Mesenchymal stem cell (in vitro differentiated cells and primary cell): ENCODE measurements at regions not wholly inside any gene's neighbourhood (a gene's known extent, or its start where the extent isn't known, plus 50 kb on each side); places are given as distances from the start of the nearest gene placed in this dataset.

Experiments
- DNase-seq: peaks from one replicate; pipeline ENCODE4 v3.0.0-alpha.2; 2013
- H2AFZ ChIP-seq: one replicate; pipeline ENCODE4 v1.6.1; 2013; ENCODE audit warnings: low read depth, mild to moderate bottlenecking, control low read depth, inconsistent platforms, low read length, moderate library complexity
- H2AK5ac ChIP-seq: 2 replicates; pipeline ENCODE4 v1.6.1; 2013; ENCODE audit warnings: low read length, moderate library complexity, mild to moderate bottlenecking, inconsistent platforms; ENCODE audit not compliant: severe bottlenecking
- H2BK120ac ChIP-seq: one replicate; pipeline ENCODE4 v1.6.1; 2013; ENCODE audit warnings: low read depth, mild to moderate bottlenecking, inconsistent platforms, low read length, moderate library complexity
- H2BK12ac ChIP-seq, 2 experiments: one replicate each; pipeline ENCODE4 v1.6.1; 2013; ENCODE audit warnings: inconsistent platforms in 2 of 2, low read length in 2 of 2, mild to moderate bottlenecking in 2 of 2, moderate library complexity in 2 of 2, control low read depth in 1 of 2
- H2BK15ac ChIP-seq: one replicate; pipeline ENCODE4 v1.6.1; 2013; ENCODE audit warnings: mild to moderate bottlenecking, low read depth, inconsistent platforms; ENCODE audit not compliant: poor library complexity, severe bottlenecking
- H2BK5ac ChIP-seq: 2 replicates; pipeline ENCODE4 v1.6.1; 2013; ENCODE audit warnings: low read depth, mild to moderate bottlenecking, low read length, control low read depth, inconsistent platforms; ENCODE audit not compliant: poor library complexity, severe bottlenecking
- H3K14ac ChIP-seq, 2 experiments: one replicate each; pipeline ENCODE4 v1.6.1; 2013; ENCODE audit warnings: inconsistent platforms in 2 of 2, low read length in 2 of 2, control low read depth in 1 of 2, mild to moderate bottlenecking in 1 of 2, moderate library complexity in 1 of 2
- H3K18ac ChIP-seq, 2 experiments: one replicate each; pipeline ENCODE4 v1.6.1; 2013; ENCODE audit warnings: inconsistent platforms in 2 of 2, low read length in 2 of 2, control low read depth in 1 of 2, low read depth in 1 of 2, mild to moderate bottlenecking in 1 of 2
- H3K23ac ChIP-seq, 2 experiments: one replicate each; pipeline ENCODE4 v1.6.1; 2013; ENCODE audit warnings: inconsistent platforms in 2 of 2, low read length in 2 of 2, mild to moderate bottlenecking in 2 of 2, moderate library complexity in 2 of 2, control low read depth in 1 of 2
- H3K27ac ChIP-seq: 2 replicates; pipeline ENCODE4 v1.5.1; 2013; ENCODE audit warnings: mild to moderate bottlenecking, moderate library complexity, low read length, control low read depth, inconsistent platforms; ENCODE audit not compliant: poor library complexity, severe bottlenecking
- H3K27me3 ChIP-seq, 2 experiments: 2 replicates each; pipeline versions ENCODE4 v1.6.1 to v1.7.0; 2013; ENCODE audit warnings: low read length in 2 of 2, mild to moderate bottlenecking in 2 of 2, moderate library complexity in 2 of 2, control low read depth in 1 of 2, inconsistent platforms in 1 of 2; ENCODE audit not compliant: control insufficient read depth in 1 of 2, insufficient read depth in 1 of 2
- H3K36me3 ChIP-seq, 2 experiments: 2 replicates each; pipeline versions ENCODE4 v1.6.1 to v1.7.0; 2013; ENCODE audit warnings: low read length in 2 of 2, control low read depth in 1 of 2, inconsistent platforms in 1 of 2, low read depth in 1 of 2, mild to moderate bottlenecking in 1 of 2; ENCODE audit not compliant: insufficient read depth in 2 of 2, control insufficient read depth in 1 of 2
- H3K4ac ChIP-seq, 2 experiments: one replicate each; pipeline ENCODE4 v1.6.1; 2013; ENCODE audit warnings: inconsistent platforms in 2 of 2, low read length in 2 of 2, mild to moderate bottlenecking in 2 of 2, moderate library complexity in 2 of 2, control low read depth in 1 of 2, low read depth in 1 of 2
- H3K4me1 ChIP-seq: 2 replicates; pipeline ENCODE4 v1.6.1; 2013; ENCODE audit warnings: low read depth, low read length, control low read depth; ENCODE audit not compliant: control insufficient read depth, insufficient read depth
- H3K4me2 ChIP-seq: 2 replicates; pipeline ENCODE4 v1.6.1; 2013; ENCODE audit warnings: low read length, mild to moderate bottlenecking, inconsistent platforms; ENCODE audit not compliant: poor library complexity, severe bottlenecking
- H3K4me3 ChIP-seq, 2 experiments: 2 replicates each; pipeline versions ENCODE4 v1.5.1 to v1.7.0; 2013; ENCODE audit warnings: low read length in 2 of 2, mild to moderate bottlenecking in 2 of 2, control low read depth in 1 of 2, low read depth in 1 of 2; ENCODE audit not compliant: insufficient read depth in 1 of 2
- H3K79me1 ChIP-seq: replicated peaks from 2 replicates; pipeline ENCODE4 v1.6.1; 2013; ENCODE audit warnings: mild to moderate bottlenecking, control low read depth, low read length, inconsistent platforms; ENCODE audit not compliant: poor library complexity, severe bottlenecking
- H3K9ac ChIP-seq: 2 replicates; pipeline ENCODE4 v1.7.0; 2013; ENCODE audit warnings: mild to moderate bottlenecking, low read length, moderate library complexity
- H3K9me3 ChIP-seq: 2 replicates; pipeline ENCODE4 v1.7.0; 2013; ENCODE audit warnings: mild to moderate bottlenecking, low read length; ENCODE audit not compliant: control insufficient read depth
- H4K8ac ChIP-seq: one replicate; pipeline ENCODE4 v1.6.1; 2013; ENCODE audit warnings: inconsistent platforms, mild to moderate bottlenecking, low read length, moderate library complexity
- H4K91ac ChIP-seq: one replicate; pipeline ENCODE4 v1.6.1; 2013; ENCODE audit warnings: mild to moderate bottlenecking, low read length, inconsistent platforms
- WGBS: methylation state at CpG from one replicate; pipeline ENCODE4 v1.1.7; 2013; ENCODE audit warnings: mixed read lengths; 5-methylcytosine and 5-hydroxymethylcytosine counted together

DNA sequence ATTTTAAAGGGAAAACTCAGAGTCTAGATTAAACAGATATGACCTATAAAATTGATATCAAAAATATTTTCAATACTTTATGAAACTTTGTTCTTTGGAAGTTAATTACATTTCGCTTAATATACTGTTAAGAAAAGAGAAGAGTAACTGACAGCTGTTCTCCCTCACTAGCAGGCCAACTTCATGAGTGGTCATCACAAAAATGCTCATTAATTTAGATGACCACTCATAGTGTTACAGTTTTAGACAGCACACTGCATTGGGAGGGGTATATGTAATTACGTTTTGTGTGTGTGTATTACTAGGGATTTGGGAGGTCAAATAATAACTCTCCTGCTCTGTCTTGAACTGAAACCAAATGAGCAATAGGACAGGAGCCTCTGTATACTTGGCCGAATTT, 80.2 kb upstream of the EDNRA start:
- Histone ChIP-seq H2AK5ac (no peak overlapping the region), H2BK5ac (no peak overlapping the region), H3K36me3 (no peaks in the 10 kb centered on the region), H3K9me3 (no peaks in the 10 kb centered on the region), H2BK120ac (no peak overlapping the region), H4K8ac (no peak overlapping the region), H3K4me2 (no peak overlapping the region), H2BK15ac (no peak overlapping the region), H3K4me1 (no peaks in the 10 kb centered on the region), H4K91ac (no peak overlapping the region), H3K14ac (no peak overlapping the region), H3K23ac (no peak overlapping the region), H3K4ac (no peak overlapping the region), H2BK12ac (no peak overlapping the region), H2AFZ (no peak overlapping the region), H3K27ac (no peak overlapping the region), H3K4me3 (no peak overlapping the region), H3K27me3 (no peaks in the 10 kb centered on the region), H3K18ac (no peak overlapping the region), H3K79me1 (no peaks in the 10 kb centered on the region), H3K9ac (no peak overlapping the region)
- DNase-seq: no peak
- WGBS: 96% methylated on average over 2 of the region's 3 CpGs

DNA sequence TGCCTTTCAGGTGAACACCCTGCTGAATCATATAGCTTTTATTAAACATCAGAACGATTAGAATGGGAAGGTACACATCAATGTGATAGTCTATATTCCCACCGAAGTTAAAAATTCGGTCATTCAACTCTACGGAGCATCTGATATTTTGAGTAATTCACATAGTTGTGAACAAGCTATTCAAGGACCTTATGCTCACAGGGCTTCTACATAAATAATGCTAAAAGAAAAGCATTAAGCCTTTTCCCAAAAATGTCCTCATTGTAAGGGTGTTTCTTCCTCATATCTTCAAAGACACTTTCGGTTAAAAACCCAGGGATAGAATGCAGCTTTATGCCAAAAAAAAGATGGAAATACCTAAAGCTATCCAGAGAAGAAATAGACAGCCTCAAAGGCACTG, 79.7 kb upstream of the EDNRA start:
- Histone ChIP-seq H3K4ac (no peak overlapping the region), H2AFZ (no peak overlapping the region), H3K9me3 (no peaks in the 10 kb centered on the region), H3K27me3 (no peaks in the 10 kb centered on the region), H4K91ac (no peak overlapping the region), H3K23ac (no peak overlapping the region), H3K4me2 (no peak overlapping the region), H3K4me3 (no peak overlapping the region), H3K9ac (no peak overlapping the region), H3K36me3 (no peaks in the 10 kb centered on the region), H2BK12ac (no peak overlapping the region), H2AK5ac (no peak overlapping the region), H3K4me1 (no peaks in the 10 kb centered on the region), H3K14ac (no peak overlapping the region), H3K79me1 (no peaks in the 10 kb centered on the region), H2BK15ac (no peak overlapping the region), H3K27ac (no peak overlapping the region), H2BK5ac (no peak overlapping the region), H3K18ac (no peak overlapping the region), H2BK120ac (no peak overlapping the region), H4K8ac (no peak overlapping the region)
- 77% methylated on average over 5 of the region's 5 CpGs for WGBS
- DNase-seq: no peak

DNA sequence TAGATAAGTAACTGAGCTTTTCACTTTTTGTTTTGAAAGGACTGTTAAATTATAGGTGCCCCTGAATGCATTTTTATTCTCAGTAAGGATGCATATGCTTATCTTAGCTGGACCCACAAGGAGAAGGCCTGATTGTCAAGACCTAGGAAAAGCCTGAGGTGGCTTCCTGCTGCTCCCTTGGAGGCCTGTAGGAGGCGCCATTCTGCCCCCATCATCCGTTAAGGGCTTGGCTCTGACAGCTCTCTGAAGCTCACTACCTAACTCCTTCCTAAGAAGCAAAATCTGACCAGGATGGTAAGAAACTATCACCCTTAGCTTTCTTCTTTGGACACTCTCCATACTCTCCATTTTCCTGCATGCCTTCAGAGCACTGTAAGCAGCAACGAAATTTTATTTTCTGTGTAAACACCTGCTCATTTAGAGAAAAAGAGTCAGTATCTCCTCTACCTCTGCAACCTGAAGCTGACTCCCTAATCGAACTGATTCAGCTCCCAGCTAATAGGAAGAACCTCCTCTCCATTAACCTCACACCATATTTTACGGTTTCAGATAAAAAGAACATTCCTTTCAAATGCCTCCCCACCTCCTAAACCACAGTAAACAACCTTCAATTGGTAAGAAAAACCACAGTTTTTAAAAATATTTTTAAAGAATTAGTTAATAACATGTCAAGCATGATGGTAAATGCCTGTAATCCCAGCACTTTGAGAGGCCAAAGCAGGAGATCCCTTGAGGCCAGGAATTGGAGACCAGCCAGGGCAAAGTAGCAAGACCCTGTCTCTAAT, 73.4 kb upstream of the EDNRA start:
- Histone ChIP-seq H3K4me3 (no peak overlapping the region), H2BK12ac (peak overlapping the region; percentile 21 to 28), H3K9me3 (no peaks in the 10 kb centered on the region), H3K79me1 (no peaks in the 10 kb centered on the region), H3K4me2 (no peak overlapping the region), H3K9ac (no peak overlapping the region), H2BK5ac (no peak overlapping the region), H3K27ac (no peak overlapping the region), H3K14ac (no peak overlapping the region), H3K4me1 (peaks cover 4% of the 10 kb centered on the region), H3K23ac (no peak overlapping the region), H2AK5ac (no peak overlapping the region), H4K8ac (peak overlapping the region; percentile 80), H2BK15ac (no peak overlapping the region), H2BK120ac (no peak overlapping the region), H3K36me3 (no peaks in the 10 kb centered on the region), H3K4ac (no peak overlapping the region), H2AFZ (no peak overlapping the region), H3K18ac (no peak overlapping the region), H3K27me3 (no peaks in the 10 kb centered on the region), H4K91ac (no peak overlapping the region)
- peak; percentile 47 for DNase-seq
- 11% methylated on average over 5 of the region's 5 CpGs for whole genome bisulfite sequencing

DNA sequence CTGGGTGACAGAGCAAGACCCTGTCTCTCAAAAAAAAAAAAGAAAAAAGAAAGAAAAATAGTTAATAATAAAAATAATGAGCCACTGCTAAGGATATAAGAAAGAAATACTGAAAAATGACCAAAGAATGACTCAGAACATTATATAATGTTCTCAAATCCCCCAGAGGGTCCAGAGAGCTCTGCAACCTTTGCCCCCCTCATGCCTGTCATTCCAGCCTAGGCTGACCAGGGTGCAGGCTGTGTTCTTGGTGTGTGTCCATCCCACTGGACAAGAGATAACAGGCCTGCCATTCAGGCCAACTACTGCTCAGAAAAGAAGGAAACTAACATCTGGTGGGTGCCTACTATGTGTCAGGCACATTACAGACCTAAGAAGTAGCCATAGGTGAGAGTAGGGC, 72.7 kb upstream of the EDNRA start:
- no peak for DNase-seq
- Histone ChIP-seq H2BK15ac (no peak overlapping the region), H3K4me2 (no peak overlapping the region), H3K9ac (no peak overlapping the region), H3K23ac (no peak overlapping the region), H2BK12ac (peak overlapping the region in 1 of 2 experiments; percentile 79), H2AK5ac (no peak overlapping the region), H3K4ac (peak overlapping the region in 1 of 2 experiments; percentile 22), H3K27ac (no peak overlapping the region), H3K27me3 (no peaks in the 10 kb centered on the region), H2BK5ac (no peak overlapping the region), H3K79me1 (no peaks in the 10 kb centered on the region), H3K9me3 (no peaks in the 10 kb centered on the region), H2BK120ac (no peak overlapping the region), H3K14ac (peak overlapping the region in 1 of 2 experiments; percentile 35), H4K91ac (peak overlapping the region; percentile 6), H3K18ac (peak overlapping the region; percentile 50 to 82), H3K4me1 (peaks cover 4% of the 10 kb centered on the region), H3K36me3 (no peaks in the 10 kb centered on the region), H4K8ac (no peak overlapping the region), H3K4me3 (no peak overlapping the region), H2AFZ (no peak overlapping the region)
